A549 (cell line): ENCODE measurements at regions not wholly inside any gene's neighbourhood (a gene's known extent, or its start where the extent isn't known, plus 50 kb on each side); places are given as distances from the start of the nearest gene placed in this dataset.
A peak's percentile ranks its signal among the peaks of the same experiment; 100 is the strongest.

Source experiments
- ATAC-seq, 2 experiments: fragments of 200-7000 bp in 1 of 2; fragments of >200 bp in 1 of 2; cut with Nextera tagmentation in 1 of 2; cut with Tn5 transposase in 1 of 2; 3 replicates each; pipeline versions ENCODE4 v1.8.0 to v1.9.1; 2018 to 2020; ENCODE audit warnings: mild to moderate bottlenecking in 1 of 2, moderate library complexity in 1 of 2
- CTCF ChIA-PET: fragments of 300-600 bp; sonication (Branson Sonifier 250); formaldehyde crosslinking; extraction: SDS; loops from one replicate; lab custom pipeline; 2021; ENCODE audit warnings: antibody characterized with exemption, inconsistent platforms; lab: Yijun Ruan, JAX
- POLR2A ChIA-PET: fragments of 350-600 bp; formaldehyde crosslinking; extraction: SDS; loops from one replicate; lab custom pipeline; 2021; ENCODE audit warnings: antibody characterized with exemption, inconsistent platforms; lab: Yijun Ruan, JAX
- DNase-seq, 2 experiments: peaks; one replicate each; pipeline versions ENCODE4 v3.0.0 to v3.0.0-alpha.2; 2011 to 2016; ENCODE audit warnings: low read depth in 1 of 2, low spot score in 1 of 2
- FAIRE-seq: peaks from 2 replicates; lab custom pipeline; 2011; peaks lifted over from hg19 to GRCh38; lab: Jason Lieb, UNC
- H3K27ac ChIP-seq, 2 experiments: fragments of >200 bp; sonication (Bioruptor Twin); formaldehyde crosslinking; 3 replicates each; pipeline ENCODE4 v1.5.1; 2016 to 2017
- H3K4me1 ChIP-seq: fragments of >200 bp; sonication (Bioruptor Twin); formaldehyde crosslinking; 3 replicates; pipeline ENCODE4 v1.6.1; 2016
- H3K4me2 ChIP-seq: fragments of >200 bp; sonication (Bioruptor Twin); formaldehyde crosslinking; 3 replicates; pipeline ENCODE4 v1.6.1; 2016
- H3K4me3 ChIP-seq: fragments of >200 bp; sonication (Bioruptor Twin); formaldehyde crosslinking; 3 replicates; pipeline ENCODE4 v1.5.1; 2016
- H3K9me3 ChIP-seq: fragments of >200 bp; sonication (Bioruptor Twin); formaldehyde crosslinking; 3 replicates; pipeline ENCODE4 v1.6.1; 2016
- CBX2 ChIP-seq: fragments of 200-600 bp; sonication (generic); IDR thresholded peaks from 2 replicates; pipeline ENCODE4 v1.6.1; 2016; ENCODE audit warnings: low read depth, mild to moderate bottlenecking, borderline replicate concordance
- CEBPB ChIP-seq, 2 experiments: fragments of >200 bp in 1 of 2; sonication (Bioruptor Twin) in 1 of 2; formaldehyde crosslinking in 1 of 2; IDR thresholded peaks; 2 replicates each; pipeline ENCODE4 v1.6.1; 2012 to 2016
- ELK1 ChIP-seq: fragments of 150-350 bp; IDR thresholded peaks from 2 replicates; pipeline ENCODE4 v1.6.1; 2014; ENCODE audit warnings: low read depth, mild to moderate bottlenecking, low read length
- EP300 ChIP-seq, 2 experiments: fragments of >200 bp; sonication (Bioruptor Twin); formaldehyde crosslinking; IDR thresholded peaks; 2 replicates in 1 of 2; 3 replicates in 1 of 2; pipeline ENCODE4 v1.6.1; 2016 to 2017
- FOXS1 ChIP-seq: fragments of 250-450 bp; sonication (Bioruptor Pico); IDR thresholded peaks from 2 replicates; pipeline ENCODE4 v1.5.0; 2020; ENCODE audit warnings: mild to moderate bottlenecking, moderate library complexity
- GATA3 ChIP-seq: IDR thresholded peaks from 2 replicates; pipeline ENCODE4 v1.6.1; 2012; ENCODE audit warnings: borderline replicate concordance
- HDAC2 ChIP-seq: fragments of 200-600 bp; sonication (generic); IDR thresholded peaks from 2 replicates; pipeline ENCODE4 v1.6.1; 2016
- HEYL ChIP-seq: fragments of 250-450 bp; sonication (Bioruptor Pico); IDR thresholded peaks from 2 replicates; pipeline ENCODE4 v1.8.0; 2021; ENCODE audit warnings: mild to moderate bottlenecking, moderate library complexity
- HOXA7 ChIP-seq: fragments of 250-450 bp; sonication (Bioruptor Pico); IDR thresholded peaks from 2 replicates; pipeline ENCODE4 v1.5.0; 2020; ENCODE audit warnings: mild to moderate bottlenecking, moderate library complexity
- HOXB5 ChIP-seq: fragments of 250-450 bp; sonication (Bioruptor Pico); IDR thresholded peaks from 2 replicates; pipeline ENCODE4 v1.5.0; 2020; ENCODE audit warnings: mild to moderate bottlenecking, moderate library complexity
- JUN ChIP-seq, 2 experiments: fragments of >200 bp; sonication (Bioruptor Twin); formaldehyde crosslinking; IDR thresholded peaks; 2 replicates in 1 of 2; 3 replicates in 1 of 2; pipeline ENCODE4 v1.6.1; 2016 to 2017
- KDM5A ChIP-seq: fragments of 200-600 bp; sonication (generic); IDR thresholded peaks from 2 replicates; pipeline ENCODE4 v1.6.1; 2016; ENCODE audit warnings: antibody characterized with exemption, mild to moderate bottlenecking
- MAFK ChIP-seq: fragments of 450-650 bp; IDR thresholded peaks from 2 replicates; pipeline ENCODE4 v1.6.1; 2014; ENCODE audit not compliant: partially characterized antibody
- NPAS2 ChIP-seq: fragments of 250-450 bp; sonication (Bioruptor Pico); IDR thresholded peaks from 2 replicates; pipeline ENCODE4 v1.8.0; 2022; ENCODE audit warnings: mild to moderate bottlenecking, moderate library complexity, borderline replicate concordance
- POLR2A ChIP-seq: IDR thresholded peaks from 2 replicates; pipeline ENCODE4 v1.6.1; 2012; ENCODE audit warnings: mild to moderate bottlenecking, low read length
- RCOR1 ChIP-seq: fragments of 150-350 bp; IDR thresholded peaks from 2 replicates; pipeline ENCODE4 v1.6.1; 2014; ENCODE audit warnings: antibody characterized with exemption, low read length, low read depth
- SREBF2 ChIP-seq: fragments of 450-650 bp; IDR thresholded peaks from 2 replicates; pipeline ENCODE4 v1.6.1; 2014; ENCODE audit warnings: mild to moderate bottlenecking, moderate library complexity
- TFCP2L1 ChIP-seq: fragments of 250-450 bp; sonication (Bioruptor Pico); IDR thresholded peaks from 2 replicates; pipeline ENCODE4 v1.5.0; 2021; ENCODE audit warnings: mild to moderate bottlenecking
- TP53 ChIP-seq: fragments of 250-450 bp; sonication (Bioruptor Pico); IDR thresholded peaks from 2 replicates; pipeline ENCODE4 v1.5.0; 2021; ENCODE audit warnings: mild to moderate bottlenecking, moderate library complexity
- ZC3H11A ChIP-seq: fragments of 450-650 bp; IDR thresholded peaks from 2 replicates; pipeline ENCODE4 v1.6.1; 2014; ENCODE audit warnings: antibody characterized with exemption, mild to moderate bottlenecking
- WGBS: methylation state at CpG from one replicate; pipeline ENCODE4 v1.1.6; 2017; ENCODE audit errors: missing lambda C conversion rate; 5-methylcytosine and 5-hydroxymethylcytosine counted together
- TF ChIP-seq, protein P1 (sequence below): IDR thresholded peaks from 2 replicates; pipeline ENCODE4 v1.6.1; 2012

- no peak for DNase-seq
- POLR2A ChIA-PET = no interaction called here
- no peak for TF ChIP-seq FOXS1 (CRISPR knock-in tag)
- peak; percentile 74 for TF ChIP-seq MAFK
- Histone ChIP-seq H3K4me2 (no peak overlapping the region), H3K27ac (no peak overlapping the region), H3K4me3 (no peak overlapping the region), H3K9me3 (no peaks in the 10 kb centered on the region), H3K4me1 (no peaks in the 10 kb centered on the region)
- 81% methylated on average over 1 of the region's 1 CpG for whole genome bisulfite sequencing
- CTCF ChIA-PET = interaction anchor here (0.8 to 1.0 kb wide), 2 partner anchors 30 to 152 kb away, joined by 3 read pairs; no protein-coding TSS in a partner anchor
- no peak for ATAC-seq
- FAIRE-seq = no peak
These were observed 339.2 kb downstream of the MED10 start for GRCh38 chr5:6039111-6039510.

- WGBS = 90% methylated on average over 1 of the region's 1 CpG
- CTCF ChIA-PET = no interaction called here
- Histone ChIP-seq H3K9me3 (no peaks in the 10 kb centered on the region), H3K27ac (no peak overlapping the region), H3K4me3 (no peak overlapping the region), H3K4me1 (no peaks in the 10 kb centered on the region), H3K4me2 (no peak overlapping the region)
- TF ChIP-seq ELK1 (no peak), EP300 (IDR thresholded peaks at IDR 0.05) (no peak), POLR2A (no peak), CBX2 (no peak), CEBPB (IDR thresholded peaks at IDR 0.05) (no peak), RCOR1 (no peak), MAFK (no peak), GATA3 (no peak), ZC3H11A (no peak), NPAS2 (CRISPR knock-in tag) (no peak), TFCP2L1 (no peak), HOXB5 (CRISPR knock-in tag) (no peak), JUN (IDR thresholded peaks at IDR 0.05) (no peak), SREBF2 (no peak)
- ATAC-seq (no peak), FAIRE-seq (no peak), DNase-seq (no peak)
- POLR2A ChIA-PET = no interaction called here
These were observed 342.3 kb downstream of the MED10 start for GRCh38 chr5:6036006-6036405.

GRCh38 chr5:6029811-6030271 is 348.5 kb downstream of the MED10 start:
- H3K27ac ChIP-seq = no peak overlapping the region
- CTCF ChIA-PET = no interaction called here
- 37% methylated on average over 7 of the region's 7 CpGs for WGBS
- no peak for ATAC-seq
- H3K9me3 ChIP-seq = no peaks in the 10 kb centered on the region
- no peak overlapping the region for H3K4me3 ChIP-seq
- no peaks in the 10 kb centered on the region for H3K4me1 ChIP-seq
- POLR2A ChIA-PET = no interaction called here
- TF ChIP-seq KDM5A (no peak), HOXA7 (CRISPR knock-in tag) (no peak), HDAC2 (no peak), CEBPB (IDR thresholded peaks at IDR 0.05) (no peak), TP53 (CRISPR knock-in tag) (no peak), RCOR1 (no peak), FOXS1 (CRISPR knock-in tag) (no peak), HOXB5 (CRISPR knock-in tag) (no peak), HEYL (CRISPR knock-in tag) (no peak)
- TF ChIP-seq, protein P1, sequence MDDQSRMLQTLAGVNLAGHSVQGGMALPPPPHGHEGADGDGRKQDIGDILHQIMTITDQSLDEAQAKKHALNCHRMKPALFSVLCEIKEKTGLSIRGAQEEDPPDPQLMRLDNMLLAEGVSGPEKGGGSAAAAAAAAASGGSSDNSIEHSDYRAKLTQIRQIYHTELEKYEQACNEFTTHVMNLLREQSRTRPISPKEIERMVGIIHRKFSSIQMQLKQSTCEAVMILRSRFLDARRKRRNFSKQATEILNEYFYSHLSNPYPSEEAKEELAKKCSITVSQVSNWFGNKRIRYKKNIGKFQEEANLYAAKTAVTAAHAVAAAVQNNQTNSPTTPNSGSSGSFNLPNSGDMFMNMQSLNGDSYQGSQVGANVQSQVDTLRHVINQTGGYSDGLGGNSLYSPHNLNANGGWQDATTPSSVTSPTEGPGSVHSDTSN = no peak
- TF ChIP-seq, all 56 proteins: peak for 0
- H3K4me2 ChIP-seq = no peak overlapping the region
- DNase-seq = no peak
- no peak for FAIRE-seq
